Large intestine (tissue), 3 donors: ENCODE measurements at regions not wholly inside any gene's neighbourhood (a gene's known extent, or its start where the extent isn't known, plus 50 kb on each side); places are given as distances from the start of the nearest gene placed in this dataset.

Experiments
- DNase-seq, 2 donors: peaks; one replicate each; pipeline versions ENCODE4 v3.0.0 to v3.0.0-alpha.2; 2013
- H3K27ac ChIP-seq: one replicate; pipeline ENCODE4 v1.5.1; 2013; ENCODE audit warnings: low read length
- H3K27me3 ChIP-seq: 2 replicates; pipeline ENCODE4 v1.6.1; 2013; ENCODE audit warnings: low read length; ENCODE audit not compliant: control insufficient read depth, insufficient read depth
- H3K36me3 ChIP-seq: 2 replicates; pipeline ENCODE4 v1.6.1; 2013; ENCODE audit warnings: low read length; ENCODE audit not compliant: control insufficient read depth, insufficient read depth
- H3K4me1 ChIP-seq: one replicate; pipeline ENCODE4 v1.6.1; 2013; ENCODE audit warnings: low read length; ENCODE audit not compliant: control insufficient read depth, insufficient read depth
- H3K4me3 ChIP-seq: one replicate; pipeline ENCODE4 v1.5.1; 2013; ENCODE audit warnings: low read length
- H3K9me3 ChIP-seq: one replicate; pipeline ENCODE4 v1.6.1; 2013; ENCODE audit warnings: mild to moderate bottlenecking, low read depth, low read length, moderate library complexity; ENCODE audit not compliant: control insufficient read depth
- WGBS: methylation state at CpG from one replicate; pipeline ENCODE4 v1.1.5; 2013; ENCODE audit warnings: low lambda C conversion rate; ENCODE audit not compliant: insufficient coverage; 5-methylcytosine and 5-hydroxymethylcytosine counted together

DNA sequence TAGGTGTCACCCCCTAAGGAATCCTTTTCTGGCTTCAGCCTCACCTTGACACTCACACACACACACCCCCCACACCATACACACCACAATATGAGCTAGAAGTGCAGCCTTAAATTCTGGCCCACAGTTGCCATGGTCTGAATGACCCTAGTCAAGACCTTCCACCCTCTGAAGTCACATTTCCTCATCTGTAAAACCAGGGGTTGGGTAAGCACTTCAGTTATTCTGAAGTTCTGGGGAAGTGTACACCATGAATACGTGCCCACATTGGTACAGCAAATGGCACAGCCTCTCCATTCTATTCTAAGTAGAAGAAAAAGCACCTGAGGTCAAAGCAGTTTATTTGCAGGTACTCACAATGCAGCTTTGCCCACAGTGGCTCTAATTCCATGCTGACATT is 372.8 kb upstream of the KLF4 start:
- Histone ChIP-seq H3K9me3 (no peaks in the 10 kb centered on the region), H3K4me3 (no peak overlapping the region), H3K27me3 (no peaks in the 10 kb centered on the region), H3K4me1 (no peaks in the 10 kb centered on the region), H3K36me3 (no peaks in the 10 kb centered on the region), H3K27ac (no peak overlapping the region)
- DNase-seq, result no peak
- WGBS, result no CpG with 5 or more reads among the region's 1 CpG

DNA sequence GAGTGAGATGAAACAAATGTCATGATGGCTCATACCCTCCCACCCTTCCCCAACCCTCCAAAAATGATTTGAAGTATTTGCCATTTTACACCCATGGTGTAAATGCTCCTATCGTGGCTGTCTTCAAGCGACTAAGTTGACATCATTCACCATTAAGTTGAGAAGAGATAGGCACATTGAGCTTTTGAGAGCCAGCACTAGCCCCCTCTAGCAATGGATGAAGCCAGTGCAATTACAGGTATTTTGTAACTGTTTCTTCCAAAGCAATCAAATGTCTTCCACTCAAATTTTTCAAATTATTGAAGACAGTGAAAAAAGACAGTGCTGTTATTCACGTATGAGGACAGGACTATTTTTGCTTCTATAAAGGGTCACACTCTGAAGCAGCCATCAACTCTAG is 371.5 kb upstream of the KLF4 start:
- WGBS, result no CpG with 5 or more reads among the region's 3 CpGs
- Histone ChIP-seq H3K4me3 (no peak overlapping the region), H3K27ac (no peak overlapping the region), H3K9me3 (no peaks in the 10 kb centered on the region), H3K27me3 (no peaks in the 10 kb centered on the region), H3K4me1 (no peaks in the 10 kb centered on the region), H3K36me3 (no peaks in the 10 kb centered on the region)
- no peak for DNase-seq

DNA sequence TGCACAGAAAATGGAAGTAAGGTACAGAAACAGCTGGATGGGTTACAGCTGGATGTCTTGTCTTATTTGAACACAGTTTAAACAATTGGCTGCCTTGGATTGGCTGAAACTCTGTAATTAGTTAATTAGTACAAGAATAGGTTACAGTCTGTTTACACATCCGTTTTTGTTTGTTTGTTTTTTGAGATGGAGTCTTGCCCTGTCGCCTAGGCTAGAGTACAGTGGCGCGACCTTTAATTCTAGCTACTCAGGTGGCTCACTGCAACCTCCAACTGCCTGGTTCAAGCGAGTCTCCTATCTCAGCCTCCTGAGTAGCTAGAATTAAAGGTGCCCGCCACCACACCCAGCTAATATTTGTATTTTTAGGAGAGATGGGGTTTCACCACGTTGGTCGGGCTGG is 368.7 kb upstream of the KLF4 start:
- no peak overlapping the region for H3K27ac ChIP-seq
- no peak for DNase-seq
- no peaks in the 10 kb centered on the region for H3K36me3 ChIP-seq
- no peak overlapping the region for H3K4me3 ChIP-seq
- WGBS, result no CpG with 5 or more reads among the region's 8 CpGs
- H3K4me1 ChIP-seq, result no peaks in the 10 kb centered on the region
- H3K27me3 ChIP-seq, result no peaks in the 10 kb centered on the region
- no peaks in the 10 kb centered on the region for H3K9me3 ChIP-seq

DNA sequence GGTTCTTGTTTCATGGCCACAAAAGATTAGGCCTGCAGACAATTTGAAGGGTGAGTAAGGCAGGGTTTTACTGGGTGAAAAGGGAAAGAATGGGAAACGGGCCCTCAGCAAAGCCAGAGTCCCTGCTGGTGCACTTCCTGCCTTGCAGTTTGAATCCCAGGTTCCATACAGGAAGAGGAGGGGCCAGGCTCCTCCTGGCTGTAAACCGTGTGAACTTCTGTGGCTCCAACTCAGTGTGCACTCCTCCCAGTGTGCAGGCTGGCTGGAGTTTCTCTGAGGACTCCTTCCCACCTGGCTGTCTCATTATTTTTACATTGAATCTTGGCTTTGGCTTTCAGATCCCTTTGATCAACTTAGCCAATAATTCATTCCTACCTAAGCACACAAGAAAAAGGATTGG is 367.1 kb upstream of the KLF4 start:
- no peak for DNase-seq
- Histone ChIP-seq H3K27ac (no peak overlapping the region), H3K4me3 (no peak overlapping the region), H3K9me3 (no peaks in the 10 kb centered on the region), H3K27me3 (no peaks in the 10 kb centered on the region), H3K4me1 (no peaks in the 10 kb centered on the region), H3K36me3 (no peaks in the 10 kb centered on the region)
- WGBS, result no CpG with 5 or more reads among the region's 2 CpGs

DNA sequence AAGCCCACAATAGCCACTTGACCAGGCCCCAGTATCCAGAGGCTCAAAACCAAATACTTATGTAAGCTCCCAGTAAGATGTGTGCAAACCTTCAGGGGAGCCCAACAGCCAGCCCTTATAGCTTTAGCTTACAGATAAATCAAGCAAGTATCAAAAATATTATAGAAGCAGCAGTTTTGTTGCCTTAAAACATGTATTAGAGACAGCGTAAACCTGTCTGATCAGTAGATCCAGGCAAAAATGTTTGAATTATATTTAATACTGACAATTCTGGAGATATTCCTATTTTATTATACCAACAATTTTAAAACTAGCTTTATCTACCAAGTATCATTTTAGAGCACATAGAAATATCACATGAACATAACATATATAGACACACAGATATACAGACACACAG is 365.6 kb upstream of the KLF4 start:
- no peaks in the 10 kb centered on the region for H3K27me3 ChIP-seq
- H3K4me3 ChIP-seq, result no peak overlapping the region

DNA sequence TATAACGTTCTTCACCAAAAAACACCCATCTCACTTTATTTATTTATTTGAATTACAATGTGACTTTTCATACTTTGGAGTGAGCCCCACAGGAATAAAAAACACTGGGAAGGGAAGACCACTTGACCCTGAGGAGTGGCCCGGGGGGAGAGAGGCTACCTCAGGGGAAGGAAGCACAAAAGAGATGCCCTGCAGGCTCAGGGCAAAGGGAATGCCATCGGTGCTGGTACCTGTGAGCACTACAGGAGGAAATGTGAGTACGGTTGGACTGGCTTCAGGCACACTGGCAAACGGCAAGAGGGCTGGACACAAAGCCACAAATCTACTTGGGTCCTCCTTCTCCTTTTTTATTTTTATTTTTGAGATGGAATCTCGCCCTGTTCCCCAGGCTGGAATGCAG is 363.9 kb upstream of the KLF4 start:
- Histone ChIP-seq H3K36me3 (no peaks in the 10 kb centered on the region), H3K27me3 (no peaks in the 10 kb centered on the region), H3K4me3 (no peak overlapping the region), H3K4me1 (no peaks in the 10 kb centered on the region), H3K9me3 (no peaks in the 10 kb centered on the region), H3K27ac (no peak overlapping the region)
- WGBS, result no CpG with 5 or more reads among the region's 6 CpGs
- DNase-seq, result no peak

More for the DNA sequence above, 365.6 kb upstream of the KLF4 start:
- no peaks in the 10 kb centered on the region for H3K36me3 ChIP-seq
- H3K9me3 ChIP-seq, result no peaks in the 10 kb centered on the region
- WGBS, result no CpG with 5 or more reads among the region's 1 CpG
- DNase-seq, result no peak
- H3K27ac ChIP-seq, result no peak overlapping the region
- H3K4me1 ChIP-seq, result no peaks in the 10 kb centered on the region

DNA sequence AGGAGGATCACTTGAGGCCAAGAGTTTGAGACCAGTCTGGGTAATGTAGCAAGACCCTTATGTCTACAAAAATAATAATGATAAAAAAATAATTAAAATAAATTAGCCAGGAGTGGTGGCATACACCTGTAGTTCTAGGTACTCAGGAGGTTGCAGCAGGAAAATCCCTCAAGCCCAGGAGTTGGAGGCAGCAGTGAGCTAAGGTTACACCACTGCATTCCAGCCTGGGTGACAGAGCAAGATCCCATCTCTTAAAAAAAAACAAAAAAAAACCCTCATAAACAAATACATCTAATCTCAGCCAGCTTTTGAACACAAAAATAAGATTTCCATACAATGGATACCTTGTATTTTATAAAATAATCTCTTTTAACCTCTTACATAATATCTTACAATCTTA is 363.3 kb upstream of the KLF4 start:
- no peaks in the 10 kb centered on the region for H3K9me3 ChIP-seq
- no peak overlapping the region for H3K27ac ChIP-seq
- no peak overlapping the region for H3K4me3 ChIP-seq
- H3K27me3 ChIP-seq, result no peaks in the 10 kb centered on the region
- H3K36me3 ChIP-seq, result no peaks in the 10 kb centered on the region
- no peaks in the 10 kb centered on the region for H3K4me1 ChIP-seq
- no peak for DNase-seq

DNA sequence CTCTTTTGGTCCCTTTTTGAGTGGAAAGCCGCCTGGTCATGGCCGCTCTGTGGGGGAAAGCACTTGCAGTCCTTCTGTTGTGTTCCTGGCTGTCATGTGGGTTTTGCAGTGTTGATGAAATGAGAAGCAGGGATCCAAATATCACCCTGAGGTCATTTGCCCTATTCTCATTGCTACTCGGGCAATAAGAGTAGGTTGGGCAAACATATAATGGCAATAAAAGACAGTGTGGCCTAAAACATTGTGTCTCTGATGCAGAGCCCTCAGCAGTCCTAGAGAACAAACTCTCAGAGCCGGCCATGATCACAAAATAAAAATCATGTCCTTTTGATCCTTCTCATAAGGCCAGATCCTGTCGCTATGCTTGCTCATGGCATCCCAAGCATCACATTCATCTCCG is 361.1 kb upstream of the KLF4 start:
- no CpG with 5 or more reads among the region's 6 CpGs for WGBS
- Histone ChIP-seq H3K36me3 (no peaks in the 10 kb centered on the region), H3K4me3 (no peak overlapping the region), H3K9me3 (no peaks in the 10 kb centered on the region), H3K4me1 (no peaks in the 10 kb centered on the region), H3K27me3 (no peaks in the 10 kb centered on the region), H3K27ac (no peak overlapping the region)
- DNase-seq, result no peak

DNA sequence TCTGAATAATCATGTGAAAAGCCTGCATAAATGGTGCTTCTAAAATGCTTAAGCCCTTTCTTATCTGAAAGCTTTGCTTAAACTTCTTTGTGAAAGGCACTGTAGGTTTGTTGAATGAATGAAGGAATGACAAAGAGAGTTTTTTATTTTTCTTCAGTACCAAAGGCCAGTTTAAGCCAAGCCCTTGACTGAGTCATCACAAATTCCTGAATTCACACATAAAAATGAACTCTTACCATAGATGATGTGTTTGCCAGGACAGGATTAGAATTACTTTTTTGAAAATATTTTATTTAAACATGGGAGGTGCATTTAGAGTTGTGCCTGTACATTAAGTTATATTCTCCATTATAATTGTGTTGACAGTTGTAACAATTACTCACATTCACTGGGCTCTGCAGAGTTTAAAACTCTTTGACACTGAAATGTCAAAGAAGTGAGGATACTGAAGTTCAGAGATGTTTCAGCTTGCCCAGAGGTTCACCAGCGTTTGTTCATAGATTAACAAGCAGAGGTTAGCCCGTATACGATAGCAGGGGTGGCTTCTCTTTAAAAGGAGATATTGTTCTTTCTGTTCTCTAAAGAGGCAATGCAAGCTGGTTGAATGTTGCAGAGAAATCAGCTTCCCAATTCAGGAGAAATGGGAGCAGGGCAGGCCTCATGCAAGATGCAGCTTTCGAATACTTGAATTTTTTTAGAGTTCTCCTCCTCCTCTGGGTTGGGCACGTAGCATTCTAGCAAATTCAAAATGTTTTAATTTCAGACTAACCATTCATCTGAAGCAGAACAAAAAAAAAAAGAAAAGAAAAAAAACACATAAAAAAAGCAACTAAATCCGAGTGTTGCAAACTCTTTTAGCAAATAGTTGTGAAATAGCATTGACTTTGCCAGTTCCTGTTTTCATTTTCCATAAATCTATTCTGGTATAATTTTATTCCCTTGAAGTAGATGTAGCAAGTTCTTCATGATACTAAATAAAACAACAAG is 358.7 kb upstream of the KLF4 start:
- WGBS, result 83% methylated on average over 2 of the region's 6 CpGs

DNA sequence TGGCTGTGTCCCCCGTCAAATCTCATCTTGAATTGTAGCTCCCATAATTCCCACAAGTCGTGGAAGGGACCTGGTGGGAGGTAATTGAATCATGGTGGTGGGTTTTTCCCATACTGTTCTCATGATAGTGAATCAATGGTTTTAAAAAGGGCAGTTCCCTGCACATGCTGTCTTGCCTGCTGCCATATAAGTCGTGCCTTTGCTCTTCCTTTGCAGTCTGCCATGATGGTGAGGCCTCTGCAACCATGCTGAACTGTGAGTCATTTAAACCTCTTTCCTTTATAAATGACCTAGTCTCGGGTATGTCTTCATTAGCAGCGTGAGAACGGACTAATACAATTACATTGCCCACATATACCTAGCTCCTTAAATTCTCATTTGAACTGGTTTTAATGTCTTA is 353.0 kb upstream of the KLF4 start:
- Histone ChIP-seq H3K27me3 (no peaks in the 10 kb centered on the region), H3K4me1 (no peaks in the 10 kb centered on the region), H3K36me3 (no peaks in the 10 kb centered on the region), H3K27ac (no peak overlapping the region), H3K9me3 (no peaks in the 10 kb centered on the region), H3K4me3 (no peak overlapping the region)
- no CpG with 5 or more reads among the region's 6 CpGs for WGBS
- no peak for DNase-seq

More for the DNA sequence above, 358.7 kb upstream of the KLF4 start:
- H3K27ac ChIP-seq, result no peak overlapping the region
- no peaks in the 10 kb centered on the region for H3K36me3 ChIP-seq
- no peaks in the 10 kb centered on the region for H3K9me3 ChIP-seq
- no peak overlapping the region for H3K4me3 ChIP-seq
- H3K4me1 ChIP-seq, result no peaks in the 10 kb centered on the region
- no peak for DNase-seq
- no peaks in the 10 kb centered on the region for H3K27me3 ChIP-seq

DNA sequence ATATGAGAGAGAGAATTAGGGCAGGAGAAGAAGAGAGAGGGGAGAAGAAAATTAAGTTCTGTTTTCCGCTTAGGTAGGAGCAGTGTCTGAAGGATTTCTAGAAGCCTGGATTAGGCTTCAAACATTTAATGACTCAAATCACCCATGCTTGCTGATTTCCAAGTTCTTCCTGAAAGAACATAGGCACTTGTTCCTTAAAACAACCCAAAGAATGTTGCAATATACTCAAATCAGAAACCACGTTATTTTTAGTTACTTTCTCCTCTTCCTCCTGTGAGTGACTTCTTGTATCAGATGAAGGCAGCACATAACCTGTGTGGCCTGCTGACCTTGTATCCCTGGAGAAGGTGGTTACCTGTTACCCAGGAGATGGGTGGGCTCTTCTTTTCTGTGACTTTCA is 351.5 kb upstream of the KLF4 start:
- H3K4me3 ChIP-seq, result no peak overlapping the region
- DNase-seq, result no peak
- H3K27ac ChIP-seq, result no peak overlapping the region
- no peaks in the 10 kb centered on the region for H3K27me3 ChIP-seq
- no peaks in the 10 kb centered on the region for H3K4me1 ChIP-seq
- whole genome bisulfite sequencing, result no CpG with 5 or more reads among the region's 2 CpGs
- no peaks in the 10 kb centered on the region for H3K36me3 ChIP-seq
- no peaks in the 10 kb centered on the region for H3K9me3 ChIP-seq
